HCT116 (cell line): ENCODE measurements at regions not wholly inside any gene's neighbourhood (a gene's known extent, or its start where the extent isn't known, plus 50 kb on each side); places are given as distances from the start of the nearest gene placed in this dataset.

Experiments
- CTCF ChIP-seq, 3 experiments: fragments of 200-600 bp in 1 of 3; sonication (generic) in 1 of 3; IDR thresholded peaks in 2 of 3; conservative IDR thresholded peaks in 1 of 3; 2 replicates each; pipeline ENCODE4 v1.5.1; 2012 to 2017; ENCODE audit warnings: low read depth in 2 of 3, low read length in 2 of 3, antibody characterized with exemption in 1 of 3, borderline replicate concordance in 1 of 3, control low read depth in 1 of 3, mild to moderate bottlenecking in 1 of 3, mixed read lengths in 1 of 3, mixed run types in 1 of 3, moderate library complexity in 1 of 3; ENCODE audit not compliant: insufficient read depth in 1 of 3
- POLR2A ChIP-seq: IDR thresholded peaks from 2 replicates; pipeline ENCODE4 v1.7.0; 2011; ENCODE audit warnings: borderline replicate concordance; ENCODE audit not compliant: insufficient read depth, insufficient read length; ENCODE audit errors: extremely low read depth
- RAD21 ChIP-seq: IDR thresholded peaks from 2 replicates; pipeline ENCODE4 v1.6.1; 2012; ENCODE audit warnings: low read depth, mild to moderate bottlenecking
- TF ChIP-seq, protein P1 (sequence below): IDR thresholded peaks from 2 replicates; pipeline ENCODE4 v1.6.1; 2012; ENCODE audit warnings: low read depth

- TF ChIP-seq CTCF (IDR thresholded peaks at IDR 0.05 in 2 of 3, conservative IDR thresholded peaks at IDR 0.05 in 1 of 3; ENCODE audit: borderline replicate concordance in 1 of 3, insufficient read depth in 1 of 3, low read depth in 2 of 3, low read length in 2 of 3), result no peak
- TF ChIP-seq, protein P1, sequence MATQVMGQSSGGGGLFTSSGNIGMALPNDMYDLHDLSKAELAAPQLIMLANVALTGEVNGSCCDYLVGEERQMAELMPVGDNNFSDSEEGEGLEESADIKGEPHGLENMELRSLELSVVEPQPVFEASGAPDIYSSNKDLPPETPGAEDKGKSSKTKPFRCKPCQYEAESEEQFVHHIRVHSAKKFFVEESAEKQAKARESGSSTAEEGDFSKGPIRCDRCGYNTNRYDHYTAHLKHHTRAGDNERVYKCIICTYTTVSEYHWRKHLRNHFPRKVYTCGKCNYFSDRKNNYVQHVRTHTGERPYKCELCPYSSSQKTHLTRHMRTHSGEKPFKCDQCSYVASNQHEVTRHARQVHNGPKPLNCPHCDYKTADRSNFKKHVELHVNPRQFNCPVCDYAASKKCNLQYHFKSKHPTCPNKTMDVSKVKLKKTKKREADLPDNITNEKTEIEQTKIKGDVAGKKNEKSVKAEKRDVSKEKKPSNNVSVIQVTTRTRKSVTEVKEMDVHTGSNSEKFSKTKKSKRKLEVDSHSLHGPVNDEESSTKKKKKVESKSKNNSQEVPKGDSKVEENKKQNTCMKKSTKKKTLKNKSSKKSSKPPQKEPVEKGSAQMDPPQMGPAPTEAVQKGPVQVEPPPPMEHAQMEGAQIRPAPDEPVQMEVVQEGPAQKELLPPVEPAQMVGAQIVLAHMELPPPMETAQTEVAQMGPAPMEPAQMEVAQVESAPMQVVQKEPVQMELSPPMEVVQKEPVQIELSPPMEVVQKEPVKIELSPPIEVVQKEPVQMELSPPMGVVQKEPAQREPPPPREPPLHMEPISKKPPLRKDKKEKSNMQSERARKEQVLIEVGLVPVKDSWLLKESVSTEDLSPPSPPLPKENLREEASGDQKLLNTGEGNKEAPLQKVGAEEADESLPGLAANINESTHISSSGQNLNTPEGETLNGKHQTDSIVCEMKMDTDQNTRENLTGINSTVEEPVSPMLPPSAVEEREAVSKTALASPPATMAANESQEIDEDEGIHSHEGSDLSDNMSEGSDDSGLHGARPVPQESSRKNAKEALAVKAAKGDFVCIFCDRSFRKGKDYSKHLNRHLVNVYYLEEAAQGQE, result no peak
- no peak for TF ChIP-seq POLR2A
- TF ChIP-seq RAD21, result no peak
Measured at GRCh38 chr9:105836936-105837660, 142.8 kb downstream of the TMEM38B start.
